H1 (cell line): ENCODE measurements at regions not wholly inside any gene's neighbourhood (a gene's known extent, or its start where the extent isn't known, plus 50 kb on each side); places are given as distances from the start of the nearest gene placed in this dataset.

Experiments
- BRCA1 ChIP-seq: IDR thresholded peaks from 2 replicates; pipeline ENCODE4 v1.6.1; 2012; ENCODE audit warnings: low read depth, low read length, improper control_type of control experiment
- MAFK ChIP-seq: IDR thresholded peaks from 2 replicates; pipeline ENCODE4 v1.6.1; 2012; ENCODE audit warnings: low read depth, mild to moderate bottlenecking, improper control_type of control experiment, low read length
- POLR2A ChIP-seq, 2 experiments: IDR thresholded peaks; 1 replicate in 1 of 2; 2 replicates in 1 of 2; pipeline ENCODE4 v1.6.1; 2011; ENCODE audit warnings: low read depth in 2 of 2, low read length in 2 of 2, mild to moderate bottlenecking in 2 of 2; ENCODE audit errors: control extremely low read depth in 1 of 2
- RAD21 ChIP-seq, 2 experiments: IDR thresholded peaks in 1 of 2; conservative IDR thresholded peaks in 1 of 2; 2 replicates each; pipeline ENCODE4 v1.6.1; 2011; ENCODE audit warnings: low read depth in 2 of 2, low read length in 2 of 2, improper control_type of control experiment in 1 of 2, inconsistent platforms in 1 of 2, mild to moderate bottlenecking in 1 of 2, moderate library complexity in 1 of 2
- TF ChIP-seq, protein P1 (sequence below): IDR thresholded peaks from 2 replicates; pipeline ENCODE4 v1.6.1; 2012; ENCODE audit warnings: low read length, inconsistent platforms

DNA sequence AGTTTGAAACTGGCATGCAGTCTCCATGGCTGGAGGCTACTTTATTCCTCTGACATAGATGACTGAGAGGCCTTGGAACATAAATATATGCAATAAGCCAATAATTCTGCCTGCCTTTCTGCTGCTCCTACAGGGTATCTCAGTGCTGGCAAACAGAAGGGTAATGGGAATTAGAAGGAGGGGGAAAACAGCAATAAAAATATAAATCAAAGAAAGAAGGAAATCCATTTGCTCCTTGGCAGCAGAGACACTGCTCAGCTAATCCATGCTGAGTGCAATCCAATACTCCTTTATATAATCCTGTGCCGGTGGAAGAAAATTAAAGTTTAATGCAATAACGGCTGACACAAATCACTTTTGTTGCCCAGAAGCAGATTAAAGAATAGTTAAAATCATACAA is 478.9 kb downstream of the SPATA31D1 start (continued):
- TF ChIP-seq BRCA1 (no peak), MAFK (no peak), POLR2A (IDR thresholded peaks at IDR 0.05; ENCODE audit: control extremely low read depth in 1 of 2, low read depth in 2 of 2, low read length in 2 of 2) (no peak), RAD21 (IDR thresholded peaks at IDR 0.05 in 1 of 2, conservative IDR thresholded peaks at IDR 0.05 in 1 of 2; ENCODE audit: low read depth in 2 of 2, low read length in 2 of 2) (no peak)
- TF ChIP-seq, protein P1, sequence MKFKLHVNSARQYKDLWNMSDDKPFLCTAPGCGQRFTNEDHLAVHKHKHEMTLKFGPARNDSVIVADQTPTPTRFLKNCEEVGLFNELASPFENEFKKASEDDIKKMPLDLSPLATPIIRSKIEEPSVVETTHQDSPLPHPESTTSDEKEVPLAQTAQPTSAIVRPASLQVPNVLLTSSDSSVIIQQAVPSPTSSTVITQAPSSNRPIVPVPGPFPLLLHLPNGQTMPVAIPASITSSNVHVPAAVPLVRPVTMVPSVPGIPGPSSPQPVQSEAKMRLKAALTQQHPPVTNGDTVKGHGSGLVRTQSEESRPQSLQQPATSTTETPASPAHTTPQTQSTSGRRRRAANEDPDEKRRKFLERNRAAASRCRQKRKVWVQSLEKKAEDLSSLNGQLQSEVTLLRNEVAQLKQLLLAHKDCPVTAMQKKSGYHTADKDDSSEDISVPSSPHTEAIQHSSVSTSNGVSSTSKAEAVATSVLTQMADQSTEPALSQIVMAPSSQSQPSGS = no peak
